HG03469 (cell line): ENCODE measurements at regions not wholly inside any gene's neighbourhood (a gene's known extent, or its start where the extent isn't known, plus 50 kb on each side); places are given as distances from the start of the nearest gene placed in this dataset.
"Not testable (repeated sequence)": the region's sequence is repeated elsewhere in the genome, so short reads cannot be mapped to it uniquely, and the experiment has no call there.

Experiments used
- ATAC-seq: cut with Tn5 transposase; IDR thresholded peaks from one replicate; pipeline ENCODE4 v1.9.1; 2021; ENCODE audit warnings: mild to moderate bottlenecking, moderate library complexity, moderate number of reproducible peaks; ENCODE audit not compliant: unreplicated experiment

GRCh38 chr1:223992456-223993246, 121.3 kb upstream of the FBXO28 start:
- peak; percentile 100 for ATAC-seq

GRCh38 chr1:223991297-223991857, 122.5 kb upstream of the FBXO28 start:
- not testable (repeated sequence) for ATAC-seq

- not testable (repeated sequence) for ATAC-seq
These were observed 116.2 kb upstream of the TP53BP2 start for GRCh38 chr1:223961985-223962384.

GRCh38 chr1:223952801-223953200, 107.1 kb upstream of the TP53BP2 start:
- not testable (repeated sequence) for ATAC-seq

- ATAC-seq = not testable (repeated sequence)
These were observed 105.8 kb upstream of the TP53BP2 start for GRCh38 chr1:223951551-223951950.

GRCh38 chr1:223949944-223950343, 104.2 kb upstream of the TP53BP2 start:
- not testable (repeated sequence) for ATAC-seq

- not testable (repeated sequence) for ATAC-seq
These were observed 102.3 kb upstream of the TP53BP2 start for GRCh38 chr1:223948041-223948440.

- ATAC-seq = not testable (repeated sequence)
These were observed 90.8 kb upstream of the TP53BP2 start for GRCh38 chr1:223936592-223936991.

- ATAC-seq = not testable (repeated sequence)
These were observed 85.7 kb upstream of the TP53BP2 start for GRCh38 chr1:223931476-223931875.

- not testable (repeated sequence) for ATAC-seq
These were observed 75.1 kb upstream of the TP53BP2 start for GRCh38 chr1:223920805-223921204.

GRCh38 chr1:223915476-223915875, 69.7 kb upstream of the TP53BP2 start:
- not testable (repeated sequence) for ATAC-seq

- ATAC-seq = not testable (repeated sequence)
These were observed 68.0 kb upstream of the TP53BP2 start for GRCh38 chr1:223913715-223914114.

- not testable (repeated sequence) for ATAC-seq
These were observed 62.3 kb upstream of the TP53BP2 start for GRCh38 chr1:223907943-223908587.

GRCh38 chr1:223903221-223903620, 57.5 kb upstream of the TP53BP2 start:
- ATAC-seq = not testable (repeated sequence)

- ATAC-seq = not testable (repeated sequence)
These were observed 54.0 kb upstream of the TP53BP2 start for GRCh38 chr1:223899775-223900174.

GRCh38 chr1:223897097-223897496, 51.4 kb upstream of the TP53BP2 start:
- ATAC-seq = not testable (repeated sequence)

- ATAC-seq = not testable (repeated sequence)
These were observed 50.2 kb upstream of the TP53BP2 start for GRCh38 chr1:223895950-223896349.
